NCI-H2081 treated with DMSO at 0.1 percent for 48 hours (cell line): ENCODE measurements at regions not wholly inside any gene's neighbourhood (a gene's known extent, or its start where the extent isn't known, plus 50 kb on each side); places are given as distances from the start of the nearest gene placed in this dataset.
A peak's percentile ranks its signal among the peaks of the same experiment; 100 is the strongest.

Source experiments
- DNase-seq: peaks from one replicate; lab custom pipeline; 2025; lab: John Stamatoyannopoulos, UW

- no peak for DNase-seq
Observed at GRCh38 chr14:55734731-55735130, 154.7 kb downstream of the KTN1 start.

DNA sequence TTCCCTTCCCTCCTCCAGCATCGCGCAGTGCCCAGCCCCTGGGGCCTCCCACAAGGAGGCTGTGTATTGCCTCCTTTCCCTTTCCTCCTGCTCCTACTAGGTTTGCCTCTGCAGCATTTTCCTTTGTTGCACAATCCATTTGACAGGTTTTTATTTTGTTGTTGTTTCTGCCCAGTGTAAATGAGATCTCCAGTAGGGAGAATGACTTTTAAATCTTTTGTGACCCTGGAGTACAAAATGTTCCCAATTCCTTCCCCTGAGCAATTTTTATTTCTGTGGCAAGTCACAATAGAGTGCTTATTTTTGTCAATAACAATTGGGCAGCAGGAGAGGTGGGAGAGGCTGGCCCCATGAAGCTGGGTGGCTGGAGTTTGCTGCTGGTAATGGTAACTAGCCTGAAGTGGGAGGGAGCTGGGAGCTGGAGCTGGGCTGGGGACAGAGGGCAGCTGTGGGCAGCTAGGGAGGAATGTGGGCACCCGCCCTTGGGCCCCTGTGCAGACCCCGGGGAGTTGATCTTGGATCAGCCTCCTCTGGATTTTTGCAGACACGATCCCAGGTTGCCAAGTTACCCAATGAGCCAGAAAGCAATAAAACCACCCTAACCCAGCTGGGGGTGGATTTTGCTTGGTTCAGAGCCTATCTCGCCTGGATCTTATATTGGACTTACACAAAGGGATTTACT lies 160.1 kb downstream of the KTN1 start:
- no peak for DNase-seq

DNA sequence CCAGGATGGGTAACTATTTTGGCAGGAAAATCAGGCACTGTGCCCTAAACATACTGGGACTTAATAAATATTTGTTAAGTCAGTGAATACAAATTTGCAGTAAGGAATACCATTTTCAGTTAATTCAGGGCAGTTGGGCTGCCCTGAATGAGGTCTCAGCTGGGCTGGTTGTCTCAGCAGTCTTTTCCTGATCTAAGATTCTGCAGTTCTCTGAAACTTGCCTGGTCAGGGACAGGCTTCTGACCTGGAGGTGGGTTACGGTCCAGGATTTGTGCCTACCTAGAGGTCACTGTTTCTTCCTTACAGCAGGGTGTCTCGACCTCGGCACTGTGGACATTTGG lies 160.6 kb downstream of the KTN1 start:
- DNase-seq: no peak

GRCh38 chr14:55741240-55741639 lies 161.2 kb downstream of the KTN1 start:
- no peak for DNase-seq

- DNase-seq: no peak
Observed at GRCh38 chr14:55743551-55743950, 163.5 kb downstream of the KTN1 start.

- no peak for DNase-seq
Observed at GRCh38 chr14:55744321-55744720, 164.3 kb downstream of the KTN1 start.

GRCh38 chr14:55745906-55746305 lies 165.9 kb downstream of the KTN1 start:
- DNase-seq: no peak

DNA sequence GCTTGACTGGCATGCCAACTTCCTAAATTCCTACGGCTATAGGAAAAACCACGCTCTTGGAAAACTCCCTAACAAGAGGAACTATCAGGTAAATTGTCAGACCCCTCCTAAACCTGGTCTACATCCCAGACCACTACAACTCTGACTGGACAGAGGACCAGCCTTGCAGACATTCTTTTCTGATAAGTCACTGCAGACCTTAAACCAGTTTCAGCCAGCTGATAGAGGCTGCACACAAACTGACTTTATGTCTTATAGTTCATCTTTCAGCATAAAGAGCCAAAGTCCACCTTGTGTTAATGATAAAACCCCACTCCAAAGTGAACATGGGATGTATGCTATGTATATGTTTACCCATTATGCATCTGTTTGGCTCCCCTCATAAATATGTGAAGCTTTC lies 166.6 kb downstream of the KTN1 start:
- DNase-seq: no peak

GRCh38 chr14:55747186-55747585 lies 167.2 kb downstream of the KTN1 start:
- DNase-seq: no peak

- DNase-seq: no peak
Observed at GRCh38 chr14:55749201-55749812, 169.3 kb downstream of the KTN1 start.

- no peak for DNase-seq
Observed at GRCh38 chr14:55749946-55750345, 169.9 kb downstream of the KTN1 start.

GRCh38 chr14:55752580-55753390 lies 172.8 kb downstream of the KTN1 start:
- DNase-seq: peak; percentile 50

DNA sequence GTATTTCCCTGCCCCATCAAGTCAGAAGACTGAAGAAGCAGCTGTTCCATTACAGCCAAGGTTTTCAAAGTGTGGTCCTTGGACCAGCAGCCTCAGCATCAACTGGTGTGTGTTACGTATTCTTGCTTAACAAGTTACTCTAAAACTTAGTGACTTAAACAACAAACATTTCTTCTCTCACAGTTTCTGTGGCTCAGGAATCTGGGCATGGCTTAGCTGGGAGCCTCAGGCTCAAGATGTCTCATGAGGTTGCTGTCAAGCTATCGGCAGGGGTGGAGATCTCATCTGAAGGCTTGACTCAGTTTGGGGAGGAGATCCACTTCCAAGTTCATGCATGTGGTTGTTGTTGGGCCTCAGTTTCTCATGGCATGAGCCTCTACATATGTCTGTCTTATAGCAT lies 174.5 kb downstream of the KTN1 start:
- no peak for DNase-seq

DNA sequence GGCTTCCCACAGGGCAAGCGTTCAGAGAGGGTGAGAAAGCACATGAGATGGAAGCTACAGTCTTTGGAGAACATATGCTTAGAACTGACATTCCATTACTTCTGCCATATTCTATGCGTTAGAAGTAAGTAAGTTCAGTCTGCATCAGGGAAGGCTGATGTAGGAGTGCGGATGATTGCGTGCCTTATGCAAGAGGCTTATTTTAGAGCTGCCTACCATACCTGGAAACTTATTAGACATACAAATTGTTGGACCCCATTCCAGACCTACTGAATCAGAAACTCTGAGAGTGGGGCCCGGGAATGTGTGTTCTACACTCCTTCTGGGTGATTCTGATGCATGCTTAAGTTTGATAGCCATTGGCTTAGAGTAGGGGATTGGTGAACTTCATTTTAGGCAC lies 174.9 kb downstream of the KTN1 start:
- DNase-seq: no peak

DNA sequence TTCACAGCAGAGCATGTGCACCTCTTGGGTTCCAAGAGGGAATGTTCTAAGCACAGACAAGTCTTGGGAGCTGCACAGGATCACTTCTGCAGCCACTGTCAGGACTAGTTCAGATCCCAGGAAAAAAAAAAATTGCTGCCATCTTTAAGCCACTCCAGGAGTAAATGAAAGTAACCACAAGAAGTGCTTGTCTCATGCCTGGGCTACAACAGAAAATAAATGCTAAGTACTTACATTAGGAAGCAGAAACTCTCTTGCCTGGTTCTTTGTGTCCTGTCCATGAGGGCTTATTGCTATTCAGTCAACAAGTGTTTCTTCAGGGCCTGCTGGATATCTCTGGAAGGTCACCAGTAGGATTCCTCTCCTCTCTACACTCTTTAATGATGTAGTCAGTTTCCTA lies 176.1 kb downstream of the KTN1 start:
- DNase-seq: no peak

- DNase-seq: no peak
Observed at GRCh38 chr14:55756557-55756956, 176.6 kb downstream of the KTN1 start.

DNA sequence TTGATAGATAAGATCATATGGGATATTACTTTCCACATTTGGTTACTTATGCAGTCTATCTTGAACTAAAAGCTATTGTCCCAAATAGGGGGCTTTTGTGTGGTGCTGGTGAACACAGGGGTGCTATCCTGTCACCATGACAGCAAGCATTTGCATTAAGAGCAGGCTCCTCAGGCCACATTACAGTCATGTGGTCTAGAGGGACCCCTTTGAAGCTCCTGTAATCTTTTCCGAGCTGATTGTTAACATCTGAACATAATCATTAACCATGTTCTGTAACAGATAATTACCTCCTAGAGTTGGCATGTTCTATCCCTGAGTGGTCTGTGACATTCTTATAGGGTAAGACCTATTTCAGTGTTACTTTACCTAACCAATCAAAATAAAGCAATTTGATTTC lies 178.8 kb downstream of the KTN1 start:
- no peak for DNase-seq

DNA sequence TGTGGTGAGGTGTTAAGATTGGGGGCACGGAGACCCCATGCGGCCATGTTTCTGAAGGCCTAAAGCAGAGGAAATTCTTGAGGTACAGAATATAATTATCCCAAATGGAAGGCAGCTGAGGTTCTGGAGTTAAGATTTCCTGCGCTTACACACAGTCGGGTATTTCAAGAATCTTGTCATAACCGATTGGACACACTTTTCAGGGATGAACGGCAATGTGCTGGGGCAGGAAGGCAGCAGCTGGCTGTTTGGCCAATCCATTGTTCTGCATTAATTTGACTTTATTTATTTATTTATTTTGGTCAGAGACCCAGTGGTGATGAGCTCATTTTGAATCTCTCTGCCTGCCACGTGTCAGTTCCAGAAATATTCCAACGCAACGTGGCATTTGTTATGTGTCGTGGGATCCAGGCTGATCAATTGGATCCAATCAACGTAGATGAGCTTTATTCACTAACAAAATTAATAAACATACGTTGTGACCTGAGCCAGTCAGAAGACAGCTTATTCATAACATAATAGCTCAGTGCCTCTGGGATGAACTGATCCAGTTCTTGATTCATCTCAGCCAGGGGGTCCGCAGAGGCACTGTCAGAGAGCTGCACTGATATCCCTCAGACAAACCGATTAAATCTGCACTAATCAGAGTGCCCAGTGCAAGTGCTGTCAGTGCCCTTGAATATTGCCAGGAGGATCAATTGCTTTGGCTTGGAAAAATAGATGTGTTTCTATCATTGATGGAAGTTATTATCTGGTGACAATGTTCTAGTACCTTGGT lies 181.0 kb downstream of the KTN1 start:
- no peak for DNase-seq

GRCh38 chr14:55761651-55762050 lies 181.6 kb downstream of the KTN1 start:
- no peak for DNase-seq

- DNase-seq: no peak
Observed at GRCh38 chr14:55762595-55763232, 182.7 kb downstream of the KTN1 start.

GRCh38 chr14:55764784-55765183 lies 184.8 kb downstream of the KTN1 start:
- no peak for DNase-seq

DNA sequence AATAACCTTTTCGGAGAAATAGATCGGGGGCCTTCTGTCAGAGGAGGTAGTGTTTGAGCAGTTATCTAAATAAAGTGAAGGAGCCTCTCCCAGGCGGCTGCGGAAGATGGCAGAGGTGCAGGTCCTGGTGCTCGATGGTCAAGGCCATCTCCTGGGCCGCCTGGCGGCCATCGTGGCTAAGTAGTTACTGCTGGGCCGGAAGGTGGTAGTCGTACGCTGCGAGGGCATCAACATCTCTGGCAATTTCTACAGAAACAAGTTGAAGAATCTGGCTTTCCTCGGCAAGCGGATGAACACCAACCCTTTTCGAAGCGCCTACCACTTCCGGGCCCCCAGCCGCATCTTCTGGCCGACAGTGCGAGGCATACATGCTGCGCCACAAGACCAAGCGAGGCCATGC lies 186.1 kb downstream of the KTN1 start:
- DNase-seq: no peak
